CD4-positive, alpha-beta T cell treated with Interleukin-6 at 100 ng/mL for 8 hours (primary cell): ENCODE measurements at regions not wholly inside any gene's neighbourhood (a gene's known extent, or its start where the extent isn't known, plus 50 kb on each side); places are given as distances from the start of the nearest gene placed in this dataset.

Experiments used
- DNase-seq: peaks from one replicate; pipeline ENCODE4 v3.0.0-alpha.2; 2020; ENCODE audit warnings: mixed read lengths, low spot score

DNA sequence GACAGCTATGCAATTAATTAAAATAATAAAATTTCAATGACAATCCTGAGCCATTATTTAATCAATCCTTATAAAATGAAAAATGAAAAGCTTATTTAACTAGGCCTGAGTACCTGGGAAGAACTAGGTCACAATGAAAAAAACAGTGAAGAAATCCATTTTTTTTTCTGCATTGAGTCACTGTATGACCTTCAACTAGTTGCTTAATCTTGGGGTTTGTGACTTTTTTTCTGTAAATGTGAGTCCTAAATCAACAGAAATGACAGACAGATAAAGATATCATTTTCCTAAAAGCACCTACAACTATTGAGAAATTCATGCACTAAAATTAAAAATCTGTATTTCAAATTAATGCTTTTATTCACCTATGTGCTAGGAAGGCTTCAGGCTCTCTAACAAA is 96.8 kb downstream of the TMEM26 start:
- DNase-seq, result no peak

DNA sequence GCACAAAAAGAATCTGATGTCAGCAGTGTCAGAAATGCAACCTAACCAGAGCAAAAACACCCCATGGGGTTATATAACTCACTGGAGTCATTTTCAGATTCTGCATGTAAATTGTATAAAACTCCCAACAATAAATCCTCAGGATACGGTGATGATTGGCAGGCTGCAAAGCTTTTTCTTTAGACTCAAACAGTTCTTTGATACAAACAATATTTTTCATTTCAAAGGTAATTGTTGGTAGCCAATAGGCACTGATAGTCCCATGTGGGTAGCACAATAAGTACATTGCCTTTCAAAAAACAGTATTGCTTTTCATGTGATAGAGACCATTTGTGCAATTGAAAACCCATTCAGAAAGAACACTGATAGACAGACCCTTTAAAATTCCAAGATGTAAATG is 98.0 kb downstream of the TMEM26 start:
- no peak for DNase-seq

DNA sequence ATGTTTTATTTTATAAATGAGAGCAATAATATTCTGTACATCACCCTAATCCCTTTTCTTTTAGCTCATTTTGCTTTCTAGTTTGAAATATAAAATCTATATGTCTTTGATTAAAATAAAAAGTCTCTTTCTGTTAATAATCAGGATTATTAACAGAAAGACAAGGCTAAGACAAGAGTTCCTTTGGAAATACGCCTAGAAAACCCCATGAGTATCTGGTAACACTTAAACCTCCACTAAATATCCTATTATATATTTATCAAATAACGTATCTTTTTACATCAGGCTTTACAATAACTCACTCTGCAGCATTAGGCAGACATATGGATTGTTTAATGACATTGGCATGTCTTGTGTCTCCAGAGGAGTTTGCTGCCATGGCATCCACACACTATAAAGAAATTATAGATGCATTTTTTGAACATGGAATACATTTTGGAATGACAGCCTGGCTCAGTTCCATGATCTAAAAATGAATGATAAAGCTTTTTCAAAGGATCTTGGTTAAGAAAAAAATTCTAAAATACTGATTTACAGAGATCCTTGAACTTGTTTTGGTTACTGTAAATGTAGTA is 98.7 kb downstream of the TMEM26 start:
- no peak for DNase-seq

GRCh38 chr10:61350794-61351193 is 102.4 kb downstream of the TMEM26 start:
- no peak for DNase-seq

DNA sequence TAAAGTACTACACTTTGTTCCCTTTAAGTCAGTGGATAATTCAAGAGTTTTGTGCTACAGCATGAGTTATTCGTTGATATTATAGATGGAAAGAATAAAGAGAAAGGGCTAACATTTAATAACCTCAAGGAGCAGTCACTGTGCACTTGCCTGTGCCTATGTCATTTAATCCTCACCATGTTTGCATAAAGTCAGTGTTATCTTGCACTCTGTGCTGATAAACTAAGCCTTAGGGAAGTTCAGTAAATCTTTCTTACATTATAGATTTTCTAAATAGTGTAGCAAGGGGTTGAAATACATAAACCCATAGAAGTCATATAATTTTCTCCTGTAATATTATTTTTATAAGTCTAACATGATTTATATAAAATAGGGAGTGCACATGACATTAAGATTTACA is 103.1 kb downstream of the TMEM26 start:
- DNase-seq, result no peak

GRCh38 chr10:61346796-61347413 is 106.3 kb downstream of the TMEM26 start:
- no peak for DNase-seq

DNA sequence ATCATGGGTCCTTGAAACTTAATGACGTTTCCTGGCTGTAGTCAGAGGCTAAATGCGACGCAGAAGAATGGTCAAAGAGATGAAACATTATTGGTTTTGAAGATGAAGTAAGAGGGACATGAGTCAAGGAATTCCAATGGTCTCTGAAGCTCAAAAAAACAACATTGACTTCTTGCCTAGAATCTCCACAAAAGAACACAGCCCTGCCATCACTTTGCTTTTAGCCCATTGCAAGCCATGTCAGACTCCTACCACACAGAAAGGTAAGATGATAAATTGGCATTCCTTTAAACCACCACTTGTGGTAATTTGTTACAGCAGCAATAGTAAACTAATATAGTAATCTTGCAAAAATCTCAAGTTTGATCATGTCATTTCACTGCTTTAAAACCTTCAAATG is 109.4 kb downstream of the TMEM26 start:
- no peak for DNase-seq

DNA sequence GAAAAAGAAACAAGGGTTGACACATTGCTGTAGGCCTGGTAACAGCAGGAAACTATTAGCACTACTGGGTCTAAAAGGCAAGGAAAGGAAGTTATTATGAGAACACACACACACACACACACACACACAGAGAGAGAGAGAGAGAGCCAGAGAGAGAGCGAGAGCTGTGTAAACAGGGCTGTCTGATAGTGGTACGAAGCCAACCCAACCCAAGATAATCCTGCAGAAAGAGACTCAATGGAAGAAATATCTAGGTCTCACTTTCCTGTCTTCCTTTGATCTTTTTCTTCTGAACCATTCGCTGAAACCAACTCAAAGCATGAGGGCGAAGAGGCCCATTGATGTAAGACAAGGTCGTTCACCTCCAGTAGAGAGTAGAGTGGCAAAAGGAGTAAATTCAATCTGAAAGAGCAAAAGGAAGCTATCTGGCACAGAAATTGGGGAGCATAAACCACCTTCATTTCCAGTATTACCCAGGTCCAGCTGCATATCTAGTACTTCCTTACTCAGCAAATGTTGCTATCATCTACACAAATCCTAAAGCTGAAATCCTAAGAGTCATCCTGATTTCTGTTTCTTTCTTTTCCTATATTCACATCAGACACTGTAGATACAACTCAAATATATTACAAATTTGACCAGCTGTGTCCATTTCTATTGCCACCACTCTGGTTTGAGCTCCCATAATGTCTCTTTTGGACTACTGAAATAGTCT is 110.2 kb downstream of the TMEM26 start:
- no peak for DNase-seq

DNA sequence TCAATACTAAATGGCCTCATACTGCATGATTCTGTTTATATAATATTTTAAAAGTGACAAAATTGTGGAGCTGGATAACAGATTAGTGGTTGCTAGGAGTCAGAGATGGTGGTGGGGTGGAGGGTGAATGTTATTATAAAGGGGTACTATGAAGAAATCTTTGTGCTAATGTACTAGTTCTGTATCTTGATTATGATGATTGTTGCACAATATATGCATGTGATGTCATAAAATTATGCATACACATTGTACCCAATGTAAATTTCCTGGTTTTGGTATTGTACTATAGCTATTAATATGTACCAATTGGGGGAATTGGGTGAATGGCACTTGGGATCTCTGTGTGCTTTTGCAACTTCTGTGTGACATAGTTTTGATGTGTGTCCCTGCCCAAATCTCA is 112.2 kb downstream of the TMEM26 start:
- no peak for DNase-seq

DNA sequence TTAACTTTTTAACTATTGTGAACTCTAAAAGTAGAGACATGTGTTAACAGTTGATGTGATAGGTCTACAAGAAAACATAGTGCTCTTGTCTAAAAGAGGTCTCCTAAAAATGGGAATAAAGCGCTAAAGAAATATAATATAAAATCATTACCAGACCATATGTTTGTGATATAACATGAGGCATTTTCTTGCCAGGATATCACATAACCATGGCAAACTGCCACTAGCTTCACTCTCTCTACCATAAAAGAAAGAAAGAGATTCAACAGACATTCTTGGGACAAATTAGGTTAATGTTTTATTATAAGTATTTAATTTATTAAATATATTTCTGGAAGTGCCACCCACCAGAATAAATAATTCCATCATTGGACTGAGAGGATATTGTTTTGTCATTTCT is 115.0 kb downstream of the TMEM26 start:
- DNase-seq, result no peak

DNA sequence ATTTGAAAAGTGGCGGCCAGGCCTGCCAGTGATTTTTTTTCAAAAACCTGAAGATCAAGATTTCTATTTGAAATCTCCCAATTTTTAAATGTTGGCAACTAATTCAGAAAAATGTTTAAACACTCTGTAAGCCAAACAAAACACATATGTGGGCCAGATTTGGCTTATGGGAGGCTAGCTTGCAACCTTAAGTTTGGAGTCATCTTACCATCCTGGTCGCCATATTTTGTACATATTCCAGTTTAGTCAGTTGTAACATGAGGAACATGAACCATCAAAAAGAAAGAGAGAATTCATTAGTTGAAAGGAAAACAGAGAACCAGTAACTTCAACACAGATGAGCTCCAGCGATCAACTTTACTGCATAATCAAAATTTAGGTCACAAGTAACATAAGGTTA is 115.4 kb downstream of the TMEM26 start:
- DNase-seq, result no peak

DNA sequence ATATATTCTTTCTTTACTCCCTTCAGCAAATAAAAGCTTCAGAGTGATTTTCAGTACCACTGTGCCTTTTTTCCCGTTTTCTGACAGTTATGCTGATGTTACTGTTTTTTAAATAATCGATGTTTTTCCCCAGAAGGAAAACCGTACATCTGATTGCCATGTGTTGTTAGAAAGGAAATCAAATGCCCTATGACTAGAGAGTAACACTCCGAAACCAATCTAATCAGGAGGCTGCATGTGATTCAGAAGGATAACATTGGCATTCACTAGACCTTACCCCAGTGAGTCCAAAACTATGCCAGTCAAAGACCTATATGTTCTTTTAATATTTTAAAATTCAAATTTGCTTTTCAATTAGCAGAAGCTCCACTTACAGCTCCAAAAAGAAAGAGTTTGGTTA is 116.3 kb downstream of the TMEM26 start:
- no peak for DNase-seq

DNA sequence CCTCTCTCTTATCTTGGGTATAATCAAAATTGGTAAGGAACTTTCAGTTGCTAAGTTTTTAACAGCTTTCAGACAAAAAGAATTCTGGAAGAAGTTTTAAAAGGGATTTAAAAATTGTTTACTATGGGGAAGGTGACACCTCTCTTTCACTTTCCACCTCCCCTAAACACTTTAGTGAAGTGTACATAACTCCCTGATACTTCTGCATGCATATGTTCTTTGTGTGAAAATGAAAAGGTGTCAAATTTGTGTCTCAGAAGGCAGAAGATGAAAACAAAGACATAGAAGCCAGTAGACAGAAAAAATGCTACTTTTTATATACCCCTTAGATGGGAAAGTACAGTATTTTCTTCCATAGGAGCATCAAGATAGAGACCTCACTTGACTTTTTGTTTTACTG is 117.8 kb downstream of the TMEM26 start:
- DNase-seq, result no peak

- DNase-seq, result no peak
Observed at GRCh38 chr10:61332581-61332980, 120.6 kb downstream of the TMEM26 start.

GRCh38 chr10:61330669-61331068 is 122.5 kb downstream of the TMEM26 start:
- DNase-seq, result no peak

GRCh38 chr10:61329854-61330253 is 123.3 kb downstream of the TMEM26 start:
- no peak for DNase-seq

DNA sequence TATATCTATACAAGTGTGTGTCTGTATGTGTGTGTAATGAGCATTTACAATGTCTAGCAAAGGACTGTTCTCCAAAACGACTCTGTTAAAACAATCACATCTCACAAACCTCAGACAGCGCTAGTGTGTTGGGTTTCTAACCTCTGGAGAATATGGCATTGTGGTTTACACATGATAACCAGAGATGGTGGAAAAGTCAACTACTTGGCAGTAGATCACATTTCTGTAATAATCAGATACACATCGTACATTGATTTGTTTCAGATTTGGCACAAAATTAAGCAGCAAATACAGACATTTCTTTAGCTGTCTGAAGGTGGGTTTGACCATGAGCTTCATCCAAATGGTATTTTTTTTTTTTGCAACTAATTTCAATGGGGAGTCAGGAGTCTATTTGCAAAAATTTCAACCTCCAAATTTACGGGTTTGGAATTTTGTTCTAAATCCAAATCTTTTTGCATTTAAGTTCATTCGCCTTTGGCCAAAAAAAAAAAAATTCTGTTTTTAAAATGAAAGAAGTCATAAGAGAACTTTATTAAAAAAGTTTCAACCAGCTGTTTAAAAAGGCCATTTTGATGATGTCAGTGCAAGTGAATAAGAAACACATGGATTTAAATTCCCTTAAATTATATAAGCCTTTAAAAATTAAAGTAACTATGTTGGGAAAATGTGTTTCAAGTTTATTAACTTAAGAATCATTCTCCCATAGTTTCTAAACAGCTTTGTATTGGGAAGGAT is 127.8 kb downstream of the TMEM26 start:
- DNase-seq, result no peak

- DNase-seq, result no peak
Observed at GRCh38 chr10:61323726-61324125, 129.5 kb downstream of the TMEM26 start.

- DNase-seq, result no peak
Observed at GRCh38 chr10:61321041-61321857, 131.9 kb downstream of the TMEM26 start.

DNA sequence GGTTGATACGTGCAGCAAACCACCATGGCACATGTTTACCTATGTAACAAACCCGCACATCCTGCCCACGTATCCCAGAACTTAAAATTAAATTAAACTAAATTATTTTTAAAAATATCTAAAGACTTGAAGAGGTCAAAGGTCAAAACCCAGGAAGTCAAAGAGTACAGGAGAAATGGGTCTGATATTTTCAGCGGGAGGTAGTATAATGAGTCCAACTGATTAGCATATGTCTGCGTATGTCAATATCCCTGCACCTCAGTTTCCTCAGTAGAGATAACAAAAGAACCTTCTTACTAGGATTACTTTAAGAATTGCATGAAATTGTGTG is 133.0 kb downstream of the TMEM26 start:
- no peak for DNase-seq

DNA sequence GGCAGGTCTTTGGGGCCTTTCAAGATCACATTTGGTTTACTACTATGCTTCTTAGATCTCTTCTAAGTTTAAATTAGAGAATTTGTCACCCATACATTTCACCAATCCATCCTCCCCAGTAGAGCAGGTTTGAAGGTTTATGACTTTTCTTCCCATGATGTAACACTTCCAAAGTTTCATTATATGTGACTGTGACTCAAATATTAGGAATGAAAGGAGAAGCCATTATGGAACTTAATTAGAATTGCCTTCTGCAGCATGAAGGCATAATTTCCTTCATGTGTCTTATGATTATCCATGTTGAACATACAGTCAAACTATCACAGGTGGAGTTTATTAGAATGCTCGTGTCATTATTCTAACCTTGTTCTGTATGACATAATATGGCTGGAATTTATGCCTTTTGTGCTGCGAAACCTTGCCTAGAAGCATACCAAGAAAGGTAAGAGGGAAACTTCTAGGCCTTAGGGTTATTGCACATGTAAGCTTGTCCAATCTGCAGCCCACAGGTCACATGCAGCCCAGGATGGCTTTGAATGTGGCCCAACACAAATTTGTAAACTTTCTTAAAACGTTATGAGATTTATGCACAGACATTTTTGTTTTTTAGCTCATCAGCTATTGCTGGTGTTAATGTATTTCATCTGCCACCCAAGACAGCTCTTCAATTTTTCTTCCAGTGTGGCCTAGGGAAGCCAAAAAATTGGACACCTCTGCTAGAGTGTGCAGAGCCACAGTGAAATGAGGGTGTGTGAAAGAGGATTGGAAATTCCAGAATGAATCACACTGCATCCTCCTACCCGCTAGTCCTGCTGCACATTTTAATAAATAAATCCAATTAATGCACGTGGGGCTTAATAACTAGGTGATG is 133.6 kb downstream of the TMEM26 start:
- DNase-seq, result no peak
